Transverse colon (tissue), 3 donors: ENCODE measurements at regions not wholly inside any gene's neighbourhood (a gene's known extent, or its start where the extent isn't known, plus 50 kb on each side); places are given as distances from the start of the nearest gene placed in this dataset.

Experiments
- CTCF ChIP-seq, 5 experiments: fragments of 200-600 bp in 3 of 5; fragments of 450-650 bp in 2 of 5; sonication (generic) in 3 of 5; IDR thresholded peaks; 1 replicate in 2 of 5; 2 replicates in 3 of 5; pipeline ENCODE4 v1.5.1; 2016 to 2017; ENCODE audit warnings: antibody characterized with exemption in 5 of 5, inconsistent platforms in 3 of 5, mild to moderate bottlenecking in 2 of 5, moderate library complexity in 1 of 5
- POLR2A ChIP-seq: fragments of 450-650 bp; IDR thresholded peaks from one replicate; pipeline ENCODE4 v1.6.1; 2016; ENCODE audit warnings: antibody characterized with exemption, mild to moderate bottlenecking, moderate library complexity

GRCh38 chr21:16117851-16118590 lies 388.2 kb downstream of the USP25 start:
- no peak for TF ChIP-seq CTCF (IDR thresholded peaks at IDR 0.05)
- no peak for TF ChIP-seq POLR2A
